HepG2 (cell line): ENCODE measurements at regions not wholly inside any gene's neighbourhood (a gene's known extent, or its start where the extent isn't known, plus 50 kb on each side); places are given as distances from the start of the nearest gene placed in this dataset.

Experiments used
- ATAC-seq: fragments of 200-7000 bp; cut with Tn5 transposase; 3 replicates; pipeline ENCODE4 v1.9.1; 2020; ENCODE audit warnings: mild to moderate bottlenecking, moderate library complexity
- BruUV-seq: library from RNA; stranded (reverse); fragments of 400-500 nt; replicated peaks from 2 replicates; lab custom pipeline; 2021; lab: Mats Ljungman, UMichigan
- CTCF ChIA-PET: fragments of 300-600 bp; formaldehyde crosslinking; extraction: SDS; loops from one replicate; lab custom pipeline; 2021; ENCODE audit warnings: low total read pairs, inconsistent platforms, low intra/inter-chr PET ratio; lab: Yijun Ruan, JAX
- POLR2A ChIA-PET: fragments of 350-600 bp; sonication (Branson Sonifier 250); formaldehyde crosslinking; loops from one replicate; lab custom pipeline; 2020; ENCODE audit warnings: antibody characterized with exemption, inconsistent platforms; lab: Yijun Ruan, JAX
- DNase-seq: peaks from one replicate; pipeline ENCODE4 v3.0.0-alpha.2; 2015; ENCODE audit warnings: low spot score
- FAIRE-seq: peaks from 3 replicates; lab custom pipeline; 2011; peaks lifted over from hg19 to GRCh38; lab: Jason Lieb, UNC
- H2AFZ ChIP-seq: one replicate; pipeline ENCODE4 v1.6.1; 2011; ENCODE audit warnings: low read length, inconsistent platforms
- H3K27ac ChIP-seq: fragments of 300-600 bp; 3 replicates; pipeline ENCODE4 v1.8.0; 2011; ENCODE audit warnings: mixed run types, mild to moderate bottlenecking, mixed read lengths, low read length, inconsistent platforms; ENCODE audit not compliant: insufficient read depth; ENCODE audit errors: extremely low read length
- H3K27me3 ChIP-seq, 2 experiments: fragments of 200-600 bp in 1 of 2; 2 replicates in 1 of 2; 3 replicates in 1 of 2; pipeline versions ENCODE4 v1.6.0 to v1.8.0; 2011; ENCODE audit warnings: low read length in 2 of 2, mild to moderate bottlenecking in 2 of 2, moderate library complexity in 2 of 2, inconsistent platforms in 1 of 2; ENCODE audit not compliant: insufficient read depth in 2 of 2, control insufficient read depth in 1 of 2
- H3K36me3 ChIP-seq, 2 experiments: fragments of 200-600 bp in 1 of 2; replicated peaks in 1 of 2; 2 replicates in 1 of 2; 3 replicates in 1 of 2; pipeline versions ENCODE4 v1.5.1 to v1.8.0; 2011; ENCODE audit warnings: low read length in 2 of 2, inconsistent platforms in 1 of 2; ENCODE audit not compliant: insufficient read depth in 2 of 2, control insufficient read depth in 1 of 2
- H3K4me1 ChIP-seq: 2 replicates; pipeline ENCODE4 v1.5.1; 2012; ENCODE audit warnings: low read length, inconsistent platforms; ENCODE audit not compliant: insufficient read depth
- H3K4me2 ChIP-seq: 2 replicates; pipeline ENCODE4 v1.6.0; 2011; ENCODE audit warnings: low read depth, low read length, inconsistent platforms
- H3K4me3 ChIP-seq, 3 experiments: fragments of 200-600 bp in 1 of 3; sonication (generic), shearing (Covaris generic) in 1 of 3; replicated peaks in 1 of 3; 2 replicates each; pipeline ENCODE4 v1.5.1; 2011 to 2016; ENCODE audit warnings: low read length in 3 of 3, inconsistent platforms in 2 of 3, low read depth in 2 of 3, mild to moderate bottlenecking in 2 of 3, control low read depth in 1 of 3, mixed read lengths in 1 of 3; ENCODE audit not compliant: insufficient read depth in 1 of 3
- H3K79me2 ChIP-seq: one replicate; pipeline ENCODE4 v1.6.1; 2011; ENCODE audit warnings: low read length, inconsistent platforms; ENCODE audit not compliant: insufficient read depth
- H3K9ac ChIP-seq: 2 replicates; pipeline ENCODE4 v1.6.0; 2011; ENCODE audit warnings: mild to moderate bottlenecking, low read depth, low read length, inconsistent platforms; ENCODE audit not compliant: insufficient read depth
- H3K9me3 ChIP-seq: 2 replicates; pipeline ENCODE4 v1.5.1; 2012; ENCODE audit warnings: mild to moderate bottlenecking, low read length
- H4K20me1 ChIP-seq: 2 replicates; pipeline ENCODE4 v1.6.0; 2011; ENCODE audit warnings: inconsistent platforms, mild to moderate bottlenecking, low read length, moderate library complexity; ENCODE audit not compliant: insufficient read depth
- IKZF1 ChIP-seq: fragments of 450-650 bp; IDR thresholded peaks from 2 replicates; pipeline ENCODE4 v1.7.1; 2016
- LCORL ChIP-seq, 2 experiments: fragments of 450-650 bp in 1 of 2; sonication (generic) in 1 of 2; formaldehyde crosslinking in 1 of 2; IDR thresholded peaks; 2 replicates each; pipeline versions ENCODE4 v1.5.0 to v1.6.1; 2017 to 2020; ENCODE audit warnings: antibody characterized with exemption in 1 of 2, missing genetic modification reagents in 1 of 2
- MNT ChIP-seq: fragments of 450-650 bp; IDR thresholded peaks from 2 replicates; pipeline ENCODE4 v1.6.1; 2016
- NFKB2 ChIP-seq: sonication (generic); formaldehyde crosslinking; IDR thresholded peaks from 2 replicates; pipeline ENCODE4 v1.4.0; 2020; ENCODE audit warnings: missing genetic modification reagents, borderline replicate concordance
- NKX3-1 ChIP-seq: sonication (generic); formaldehyde crosslinking; IDR thresholded peaks from 2 replicates; pipeline ENCODE4 v1.5.0; 2020; ENCODE audit warnings: missing genetic modification reagents
- NRL ChIP-seq: sonication (generic); formaldehyde crosslinking; IDR thresholded peaks from 2 replicates; pipeline ENCODE4 v1.5.0; 2020; ENCODE audit warnings: missing genetic modification reagents, mild to moderate bottlenecking, moderate library complexity, borderline replicate concordance
- RELA ChIP-seq: sonication (generic); formaldehyde crosslinking; IDR thresholded peaks from 2 replicates; pipeline ENCODE4 v1.4.0; 2020; ENCODE audit warnings: missing genetic modification reagents
- SAFB2 ChIP-seq: sonication (generic); formaldehyde crosslinking; IDR thresholded peaks from 2 replicates; pipeline ENCODE4 v1.5.1; 2020; ENCODE audit warnings: missing genetic modification reagents, low read depth, mild to moderate bottlenecking, borderline replicate concordance
- THAP11 ChIP-seq: IDR thresholded peaks from 2 replicates; pipeline ENCODE4 v1.6.1; 2016; ENCODE audit warnings: missing biosample characterization, missing genetic modification reagents
- ZKSCAN1 ChIP-seq: fragments of 150-350 bp; IDR thresholded peaks from 2 replicates; pipeline ENCODE4 v1.6.1; 2014; ENCODE audit warnings: low read length
- WGBS: methylation state at CpG from one replicate; pipeline ENCODE4 v1.1.6; 2017; ENCODE audit warnings: low lambda C conversion rate; 5-methylcytosine and 5-hydroxymethylcytosine counted together
- in situ Hi-C: cut with HindIII; loops from 2 replicates; pipeline ENCODE4 v1.10.0; 2017; ENCODE audit warnings: low pct_unique_long_range_greater_than_20kb; ENCODE audit not compliant: extremely low pct_ligation_motif_present
- intact Hi-C: fragments of 100-400 bp; cut with micrococcal nuclease; formaldehyde crosslinking; loops from one replicate; pipeline ENCODE4 v1.10.0; 2022; ENCODE audit not compliant: unreplicated experiment
- TF ChIP-seq, protein P1 (sequence below): sonication (generic); formaldehyde crosslinking; IDR thresholded peaks from 2 replicates; pipeline ENCODE4 v1.5.0; 2020; ENCODE audit warnings: missing genetic modification reagents

- FAIRE-seq: no peak
Measured at GRCh38 chr11:129574431-129574830, 198.8 kb downstream of the BARX2 start.

More at GRCh38 chr11:129574431-129574830, 198.8 kb downstream of the BARX2 start:
- H3K4me1 ChIP-seq: no peaks in the 10 kb centered on the region
- DNase-seq (no peak), ATAC-seq (no peak)
- in situ Hi-C loops (no loop called here), intact Hi-C loops (no loop called here)
- H2AFZ ChIP-seq: no peak overlapping the region
- no peak overlapping the region for H3K4me2 ChIP-seq
- no peak overlapping the region for H3K27ac ChIP-seq
- no TSS peak for BruUV-seq
- H3K79me2 ChIP-seq: no peaks in the 10 kb centered on the region
- no peaks in the 10 kb centered on the region for H4K20me1 ChIP-seq
- CTCF ChIA-PET: no interaction called here
- TF ChIP-seq MNT (no peak), SAFB2 (CRISPR knock-in tag) (no peak), THAP11 (CRISPR knock-in tag) (no peak), NKX3-1 (CRISPR knock-in tag) (no peak), NRL (CRISPR knock-in tag) (no peak), NFKB2 (CRISPR knock-in tag) (no peak), ZKSCAN1 (no peak), LCORL (IDR thresholded peaks at IDR 0.05) (no peak), LCORL (CRISPR knock-in tag; IDR thresholded peaks at IDR 0.05) (no peak), IKZF1 (no peak), RELA (CRISPR knock-in tag) (no peak)
- TF ChIP-seq, protein P1, sequence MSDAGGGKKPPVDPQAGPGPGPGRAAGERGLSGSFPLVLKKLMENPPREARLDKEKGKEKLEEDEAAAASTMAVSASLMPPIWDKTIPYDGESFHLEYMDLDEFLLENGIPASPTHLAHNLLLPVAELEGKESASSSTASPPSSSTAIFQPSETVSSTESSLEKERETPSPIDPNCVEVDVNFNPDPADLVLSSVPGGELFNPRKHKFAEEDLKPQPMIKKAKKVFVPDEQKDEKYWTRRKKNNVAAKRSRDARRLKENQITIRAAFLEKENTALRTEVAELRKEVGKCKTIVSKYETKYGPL: no peak
- POLR2A ChIA-PET: no interaction called here
- no peak overlapping the region for H3K4me3 ChIP-seq
- H3K27me3 ChIP-seq: peaks cover 2 to 17% of the 10 kb centered on the region in 2 experiments; a peak in 3 of 5 replicates
- peaks cover 2% of the 10 kb centered on the region; the same call in 1 of the 2 replicates for H3K9me3 ChIP-seq
- H3K9ac ChIP-seq: no peak overlapping the region
- no peaks in the 10 kb centered on the region for H3K36me3 ChIP-seq
- 49% methylated on average over 10 of the region's 13 CpGs for WGBS
